HCT116 (cell line): ENCODE measurements at regions not wholly inside any gene's neighbourhood (a gene's known extent, or its start where the extent isn't known, plus 50 kb on each side); places are given as distances from the start of the nearest gene placed in this dataset.

Source experiments
- ATAC-seq: fragments of 200-7000 bp; cut with Tn5 transposase; 2 replicates; pipeline ENCODE4 v1.9.1; 2020; ENCODE audit warnings: mild to moderate bottlenecking, moderate library complexity
- BruUV-seq: library from RNA; stranded (reverse); fragments of 400-500 nt; replicated peaks from 2 replicates; lab custom pipeline; 2021; lab: Mats Ljungman, UMichigan
- CTCF ChIA-PET: fragments of 300-600 bp; sonication (Branson Sonifier 250); formaldehyde crosslinking; loops from one replicate; lab custom pipeline; 2021; ENCODE audit warnings: antibody characterized with exemption; lab: Charles Lee
- POLR2A ChIA-PET: fragments of 300-600, 350-600 bp; sonication (Branson Sonifier 250); formaldehyde crosslinking; loops from one replicate; lab custom pipeline; 2021; ENCODE audit warnings: antibody characterized with exemption; lab: Charles Lee
- RAD21 ChIA-PET, 2 experiments: fragments of 300-600 bp; sonication (Branson Sonifier 250); formaldehyde crosslinking; loops; one replicate each; lab custom pipeline; 2023; ENCODE audit warnings: low total read pairs in 2 of 2; ENCODE audit not compliant: uncharacterized antibody in 2 of 2, unreplicated experiment in 2 of 2, low non-redundant PET in 1 of 2; lab: Charles Lee
- DNase-seq: peaks from one replicate; pipeline ENCODE4 v3.0.0-alpha.2; 2010; ENCODE audit warnings: low read depth, low spot score
- H2AFZ ChIP-seq: fragments of 200-600 bp; shearing (Covaris generic), sonication (generic); 2 replicates; pipeline ENCODE4 v1.6.1; 2017; ENCODE audit warnings: low read depth, mixed run types, mixed read lengths, antibody characterized with exemption, low read length; ENCODE audit not compliant: poor library complexity, severe bottlenecking
- H3K27ac ChIP-seq: 2 replicates; pipeline ENCODE4 v1.5.1; 2012; ENCODE audit warnings: low read depth, low read length
- H3K27me3 ChIP-seq: fragments of 200-600 bp; sonication (generic); 2 replicates; pipeline ENCODE4 v1.6.1; 2016; ENCODE audit warnings: mixed run types, low read length, mixed read lengths; ENCODE audit not compliant: insufficient read depth
- H3K36me3 ChIP-seq, 2 experiments: fragments of 200-500 bp in 1 of 2; fragments of 200-600 bp in 1 of 2; sonication (Bioruptor generic) in 1 of 2; sonication (generic) in 1 of 2; 2 replicates each; pipeline versions ENCODE4 v1.5.1 to v1.6.1; 2014 to 2016; ENCODE audit warnings: low read length in 2 of 2, inconsistent platforms in 1 of 2, mixed read lengths in 1 of 2, mixed run types in 1 of 2; ENCODE audit not compliant: insufficient read depth in 2 of 2, control insufficient read depth in 1 of 2
- H3K4me1 ChIP-seq, 2 experiments: fragments of 200-600 bp in 1 of 2; sonication (generic) in 1 of 2; 2 replicates each; pipeline versions ENCODE4 v1.5.1 to v1.6.1; 2012 to 2017; ENCODE audit warnings: low read length in 2 of 2, inconsistent platforms in 1 of 2, mild to moderate bottlenecking in 1 of 2, mixed read lengths in 1 of 2, mixed run types in 1 of 2, moderate library complexity in 1 of 2; ENCODE audit not compliant: insufficient read depth in 2 of 2, control insufficient read depth in 1 of 2
- H3K4me2 ChIP-seq: fragments of 200-600 bp; sonication (generic); 2 replicates; pipeline ENCODE4 v1.6.1; 2017; ENCODE audit warnings: mixed run types, low read length, mixed read lengths
- H3K4me3 ChIP-seq, 2 experiments: fragments of 200-600 bp in 1 of 2; sonication (generic) in 1 of 2; replicated peaks in 1 of 2; 2 replicates each; pipeline ENCODE4 v1.5.1; 2011 to 2016; ENCODE audit warnings: low read length in 2 of 2, control low read depth in 1 of 2, low read depth in 1 of 2, mild to moderate bottlenecking in 1 of 2, mixed read lengths in 1 of 2, mixed run types in 1 of 2
- H3K79me2 ChIP-seq: fragments of 200-600 bp; sonication (generic); 2 replicates; pipeline ENCODE4 v1.6.1; 2017; ENCODE audit warnings: mild to moderate bottlenecking, mixed run types, low read length, moderate library complexity, mixed read lengths; ENCODE audit not compliant: insufficient read depth
- H3K9ac ChIP-seq: fragments of 200-600 bp; sonication (generic); 2 replicates; pipeline ENCODE4 v1.6.1; 2016; ENCODE audit warnings: low read length, mixed read lengths
- H3K9me2 ChIP-seq: fragments of 200-600 bp; sonication (generic), shearing (Covaris generic); 2 replicates; pipeline ENCODE4 v1.6.1; 2017; ENCODE audit warnings: mixed run types, mild to moderate bottlenecking, moderate library complexity; ENCODE audit not compliant: insufficient read depth
- H3K9me3 ChIP-seq, 2 experiments: fragments of 200-500 bp in 1 of 2; fragments of 200-600 bp in 1 of 2; sonication (Bioruptor generic) in 1 of 2; sonication (generic) in 1 of 2; 2 replicates each; pipeline ENCODE4 v1.6.1; 2014 to 2017; ENCODE audit warnings: low read length in 2 of 2, mixed read lengths in 2 of 2, inconsistent platforms in 1 of 2, low read depth in 1 of 2, mild to moderate bottlenecking in 1 of 2, mixed run types in 1 of 2, moderate library complexity in 1 of 2; ENCODE audit not compliant: control insufficient read depth in 1 of 2, insufficient read depth in 1 of 2
- H4K20me1 ChIP-seq: fragments of 200-600 bp; sonication (generic), shearing (Covaris generic); 2 replicates; pipeline ENCODE4 v1.6.1; 2017; ENCODE audit warnings: mixed run types, mild to moderate bottlenecking, moderate library complexity; ENCODE audit not compliant: insufficient read depth
- CBX3 ChIP-seq: IDR thresholded peaks from 2 replicates; pipeline ENCODE4 v1.6.1; 2012; ENCODE audit warnings: low read depth
- EGR1 ChIP-seq: IDR thresholded peaks from 2 replicates; pipeline ENCODE4 v1.6.1; 2012; ENCODE audit warnings: low read depth
- ELF1 ChIP-seq: IDR thresholded peaks from 2 replicates; pipeline ENCODE4 v1.6.1; 2012; ENCODE audit warnings: low read depth, borderline replicate concordance
- EZH2 ChIP-seq: fragments of 200-600 bp; sonication (generic); IDR thresholded peaks from 2 replicates; pipeline ENCODE4 v1.6.1; 2017; ENCODE audit warnings: antibody characterized with exemption, mixed run types
- EZH2phosphoT487 ChIP-seq: fragments of 200-600 bp; IDR thresholded peaks from 2 replicates; pipeline ENCODE4 v1.6.1; 2018; ENCODE audit warnings: antibody characterized with exemption, borderline replicate concordance
- FOSL1 ChIP-seq: IDR thresholded peaks from 2 replicates; pipeline ENCODE4 v1.6.1; 2012; ENCODE audit warnings: low read depth
- POLR2A ChIP-seq: IDR thresholded peaks from 2 replicates; pipeline ENCODE4 v1.7.0; 2011; ENCODE audit warnings: borderline replicate concordance; ENCODE audit not compliant: insufficient read depth, insufficient read length; ENCODE audit errors: extremely low read depth
- SP1 ChIP-seq: IDR thresholded peaks from 2 replicates; pipeline ENCODE4 v1.6.1; 2012; ENCODE audit warnings: low read depth
- SRF ChIP-seq: IDR thresholded peaks from 2 replicates; pipeline ENCODE4 v1.6.1; 2012; ENCODE audit warnings: low read depth
- ZFX ChIP-seq: fragments of 450-650 bp; IDR thresholded peaks from 2 replicates; pipeline ENCODE4 v1.6.1; 2017
- intact Hi-C: fragments of 100-400 bp; cut with micrococcal nuclease; formaldehyde crosslinking; loops from 2 replicates; pipeline ENCODE4 v1.10.0; 2022
- TF ChIP-seq, protein P1 (sequence below): IDR thresholded peaks from 2 replicates; pipeline ENCODE4 v1.6.1; 2012
- TF ChIP-seq, protein P2 (sequence below): IDR thresholded peaks from 2 replicates; pipeline ENCODE4 v1.6.1; 2012
- TF ChIP-seq, protein P3 (sequence below), 3 experiments: fragments of 200-600 bp in 1 of 3; sonication (generic) in 1 of 3; IDR thresholded peaks in 2 of 3; conservative IDR thresholded peaks in 1 of 3; 2 replicates each; pipeline ENCODE4 v1.5.1; 2012 to 2017; ENCODE audit warnings: low read depth in 2 of 3, low read length in 2 of 3, antibody characterized with exemption in 1 of 3, borderline replicate concordance in 1 of 3, control low read depth in 1 of 3, mild to moderate bottlenecking in 1 of 3, mixed read lengths in 1 of 3, mixed run types in 1 of 3, moderate library complexity in 1 of 3; ENCODE audit not compliant: insufficient read depth in 1 of 3

DNA sequence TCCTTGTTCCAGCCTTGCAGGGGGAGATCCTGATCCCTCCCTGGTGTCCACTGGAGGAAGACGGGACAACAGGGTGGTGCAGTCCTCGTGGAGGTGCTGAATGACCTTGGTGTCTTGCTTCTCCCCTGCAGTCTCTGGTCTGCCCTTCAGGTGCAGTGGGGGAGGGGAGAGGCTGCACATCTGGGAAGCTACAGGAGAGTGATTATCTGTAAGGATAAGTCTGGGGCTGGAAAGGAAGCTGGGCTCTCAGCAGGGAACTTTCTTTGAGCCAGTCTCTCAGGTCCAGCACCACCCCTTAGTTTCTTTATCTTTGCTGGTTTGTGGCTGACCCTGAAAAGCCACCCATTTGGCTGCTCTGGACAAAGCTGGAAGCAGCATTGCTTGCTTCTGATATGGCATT is 275.6 kb downstream of the CCSER2 start:
- H3K4me3 ChIP-seq = no peak overlapping the region
- no peak for ATAC-seq
- TF ChIP-seq EGR1 (no peak), EZH2 (no peak), ELF1 (no peak), SP1 (no peak), SRF (no peak), POLR2A (no peak), CBX3 (no peak), EZH2phosphoT487 (no peak)
- TF ChIP-seq, protein P1, sequence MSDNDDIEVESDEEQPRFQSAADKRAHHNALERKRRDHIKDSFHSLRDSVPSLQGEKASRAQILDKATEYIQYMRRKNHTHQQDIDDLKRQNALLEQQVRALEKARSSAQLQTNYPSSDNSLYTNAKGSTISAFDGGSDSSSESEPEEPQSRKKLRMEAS = no peak
- TF ChIP-seq, all 23 proteins: peak for 0
- no peaks in the 10 kb centered on the region for H3K36me3 ChIP-seq
- no peak overlapping the region for H3K4me2 ChIP-seq
- H3K9ac ChIP-seq = no peak overlapping the region
- POLR2A ChIA-PET = no interaction called here
- no peaks in the 10 kb centered on the region for H4K20me1 ChIP-seq
- H3K27me3 ChIP-seq = peaks cover 45% of the 10 kb centered on the region
- intact Hi-C loops = no loop called here
- H2AFZ ChIP-seq = no peak overlapping the region
- H3K4me1 ChIP-seq = no peaks in the 10 kb centered on the region
- no peak overlapping the region for H3K27ac ChIP-seq
- H3K9me3 ChIP-seq = no peaks in the 10 kb centered on the region
- RAD21 ChIA-PET = no interaction called here
- no peak for DNase-seq
- H3K79me2 ChIP-seq = no peaks in the 10 kb centered on the region
- no TSS peak for BruUV-seq
- no peaks in the 10 kb centered on the region for H3K9me2 ChIP-seq
- CTCF ChIA-PET = no interaction called here

DNA sequence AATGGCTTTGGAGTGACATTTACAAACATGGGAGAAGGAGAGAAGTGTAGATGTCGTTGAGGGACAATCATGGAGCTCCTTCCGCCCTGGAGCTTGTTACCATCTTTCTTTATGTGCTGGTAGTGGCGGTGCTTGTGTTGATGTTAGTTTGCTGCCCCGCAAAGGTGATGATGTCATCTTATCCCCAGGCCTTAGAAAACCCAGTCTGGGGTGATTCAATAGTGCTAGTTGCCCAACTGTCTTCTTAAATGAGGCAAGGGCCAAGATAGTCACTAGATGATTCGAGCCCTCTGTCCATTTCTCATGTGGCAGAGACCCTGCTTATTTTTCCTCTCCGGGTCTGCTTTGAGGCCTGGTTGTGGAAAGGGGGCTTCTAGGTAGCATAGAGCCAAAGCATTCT is 277.4 kb downstream of the CCSER2 start:
- ChIA-PET CTCF (interaction anchor here (0.9 to 2.6 kb wide), 3 partner anchors 32 to 341 kb away, joined by 3 to 12 read pairs (median 3); no protein-coding TSS in a partner anchor), RAD21 (no interaction called here), POLR2A (no interaction called here)
- Histone ChIP-seq H3K4me1 (no peaks in the 10 kb centered on the region), H3K4me2 (no peak overlapping the region), H3K9ac (no peak overlapping the region), H2AFZ (no peak overlapping the region), H3K9me2 (no peaks in the 10 kb centered on the region), H4K20me1 (no peaks in the 10 kb centered on the region), H3K27me3 (peaks cover 43% of the 10 kb centered on the region), H3K27ac (no peak overlapping the region), H3K79me2 (no peaks in the 10 kb centered on the region), H3K36me3 (no peaks in the 10 kb centered on the region), H3K4me3 (no peak overlapping the region), H3K9me3 (no peaks in the 10 kb centered on the region)
- intact Hi-C loops = no loop called here
- ATAC-seq (no peak), DNase-seq (no peak)
- TF ChIP-seq EGR1 (no peak), ZFX (no peak), FOSL1 (no peak)
- TF ChIP-seq, protein P2, sequence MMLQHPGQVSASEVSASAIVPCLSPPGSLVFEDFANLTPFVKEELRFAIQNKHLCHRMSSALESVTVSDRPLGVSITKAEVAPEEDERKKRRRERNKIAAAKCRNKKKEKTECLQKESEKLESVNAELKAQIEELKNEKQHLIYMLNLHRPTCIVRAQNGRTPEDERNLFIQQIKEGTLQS = no peak
- TF ChIP-seq, protein P3, sequence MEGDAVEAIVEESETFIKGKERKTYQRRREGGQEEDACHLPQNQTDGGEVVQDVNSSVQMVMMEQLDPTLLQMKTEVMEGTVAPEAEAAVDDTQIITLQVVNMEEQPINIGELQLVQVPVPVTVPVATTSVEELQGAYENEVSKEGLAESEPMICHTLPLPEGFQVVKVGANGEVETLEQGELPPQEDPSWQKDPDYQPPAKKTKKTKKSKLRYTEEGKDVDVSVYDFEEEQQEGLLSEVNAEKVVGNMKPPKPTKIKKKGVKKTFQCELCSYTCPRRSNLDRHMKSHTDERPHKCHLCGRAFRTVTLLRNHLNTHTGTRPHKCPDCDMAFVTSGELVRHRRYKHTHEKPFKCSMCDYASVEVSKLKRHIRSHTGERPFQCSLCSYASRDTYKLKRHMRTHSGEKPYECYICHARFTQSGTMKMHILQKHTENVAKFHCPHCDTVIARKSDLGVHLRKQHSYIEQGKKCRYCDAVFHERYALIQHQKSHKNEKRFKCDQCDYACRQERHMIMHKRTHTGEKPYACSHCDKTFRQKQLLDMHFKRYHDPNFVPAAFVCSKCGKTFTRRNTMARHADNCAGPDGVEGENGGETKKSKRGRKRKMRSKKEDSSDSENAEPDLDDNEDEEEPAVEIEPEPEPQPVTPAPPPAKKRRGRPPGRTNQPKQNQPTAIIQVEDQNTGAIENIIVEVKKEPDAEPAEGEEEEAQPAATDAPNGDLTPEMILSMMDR (IDR thresholded peaks at IDR 0.05 in 2 of 3, conservative IDR thresholded peaks at IDR 0.05 in 1 of 3; ENCODE audit: borderline replicate concordance in 1 of 3, insufficient read depth in 1 of 3, low read depth in 2 of 3, low read length in 2 of 3) = no peak
- BruUV-seq = no TSS peak
